Loucy (cell line): ENCODE measurements at regions not wholly inside any gene's neighbourhood (a gene's known extent, or its start where the extent isn't known, plus 50 kb on each side); places are given as distances from the start of the nearest gene placed in this dataset.

Source experiments
- H2AFZ ChIP-seq: fragments of 200-600 bp; sonication (generic); 2 replicates; pipeline ENCODE4 v1.6.0; 2016; ENCODE audit warnings: antibody characterized with exemption, mild to moderate bottlenecking, low read length, moderate library complexity
- H3F3A ChIP-seq: fragments of 200-600 bp; 2 replicates; pipeline ENCODE4 v1.6.0; 2016; ENCODE audit warnings: antibody characterized with exemption, low read depth, mild to moderate bottlenecking
- H3K27me3 ChIP-seq: fragments of 200-600 bp; sonication (generic); 2 replicates; pipeline ENCODE4 v1.6.1; 2014; ENCODE audit warnings: low read length, mild to moderate bottlenecking; ENCODE audit not compliant: insufficient read depth, poor library complexity, severe bottlenecking
- H3K36me3 ChIP-seq: fragments of 200-600 bp; sonication (generic); 2 replicates; pipeline ENCODE4 v1.6.1; 2016; ENCODE audit warnings: low read length; ENCODE audit not compliant: insufficient read depth
- H3K4me1 ChIP-seq: fragments of 200-600 bp; sonication (generic); 2 replicates; pipeline ENCODE4 v1.5.1; 2014; ENCODE audit warnings: low read length, mild to moderate bottlenecking; ENCODE audit not compliant: insufficient read depth, poor library complexity, severe bottlenecking
- H3K4me2 ChIP-seq: fragments of 200-600 bp; sonication (generic); 2 replicates; pipeline ENCODE4 v1.6.0; 2014; ENCODE audit warnings: antibody characterized with exemption, low read length, low read depth, mild to moderate bottlenecking; ENCODE audit not compliant: poor library complexity, severe bottlenecking
- H3K4me3 ChIP-seq: fragments of 200-600 bp; sonication (generic); 2 replicates; pipeline ENCODE4 v1.5.1; 2014; ENCODE audit warnings: low read length, mild to moderate bottlenecking, mixed read lengths; ENCODE audit not compliant: poor library complexity, severe bottlenecking
- H3K79me2 ChIP-seq: fragments of 200-600 bp; sonication (generic); 2 replicates; pipeline ENCODE4 v1.6.1; 2014; ENCODE audit warnings: low read length; ENCODE audit not compliant: insufficient read depth
- H3K9ac ChIP-seq: fragments of 200-600 bp; sonication (generic); 2 replicates; pipeline ENCODE4 v1.6.0; 2014; ENCODE audit warnings: mild to moderate bottlenecking, low read depth, low read length, moderate library complexity; ENCODE audit not compliant: poor library complexity, severe bottlenecking
- H3K9me2 ChIP-seq: fragments of 200-600 bp; sonication (generic); replicated peaks from 2 replicates; pipeline ENCODE4 v1.6.1; 2016; ENCODE audit warnings: low read depth, low read length, mixed read lengths
- H3K9me3 ChIP-seq: fragments of 200-600 bp; sonication (generic); 2 replicates; pipeline ENCODE4 v1.6.1; 2014; ENCODE audit warnings: mild to moderate bottlenecking, antibody characterized with exemption, low read length, low read depth; ENCODE audit not compliant: insufficient read depth
- H4K20me1 ChIP-seq: fragments of 200-600 bp; sonication (generic); 2 replicates; pipeline ENCODE4 v1.6.0; 2014; ENCODE audit warnings: antibody characterized with exemption, low read length, mild to moderate bottlenecking; ENCODE audit not compliant: insufficient read depth, poor library complexity, severe bottlenecking
- EZH2phosphoT487 ChIP-seq: fragments of 200-600 bp; IDR thresholded peaks from 2 replicates; pipeline ENCODE4 v1.6.1; 2018; ENCODE audit warnings: antibody characterized with exemption, mild to moderate bottlenecking, moderate library complexity, borderline replicate concordance
- TF ChIP-seq, protein P1 (sequence below): fragments of 200-600 bp; sonication (generic); conservative IDR thresholded peaks from 2 replicates; pipeline ENCODE4 v1.5.1; 2014; ENCODE audit warnings: mild to moderate bottlenecking, antibody characterized with exemption, low read length

GRCh38 chr15:61404567-61404966, 175.5 kb upstream of the RORA start:
- H3K9me2 ChIP-seq, result no peaks in the 10 kb centered on the region
- no peaks in the 10 kb centered on the region for H3F3A ChIP-seq
- H3K4me1 ChIP-seq, result no peaks in the 10 kb centered on the region
- H3K36me3 ChIP-seq, result no peaks in the 10 kb centered on the region
- H3K4me2 ChIP-seq, result no peak overlapping the region
- H4K20me1 ChIP-seq, result no peaks in the 10 kb centered on the region
- H2AFZ ChIP-seq, result no peak overlapping the region
- no peak overlapping the region for H3K4me3 ChIP-seq
- no peaks in the 10 kb centered on the region for H3K79me2 ChIP-seq
- H3K9me3 ChIP-seq, result no peaks in the 10 kb centered on the region
- TF ChIP-seq, protein P1, sequence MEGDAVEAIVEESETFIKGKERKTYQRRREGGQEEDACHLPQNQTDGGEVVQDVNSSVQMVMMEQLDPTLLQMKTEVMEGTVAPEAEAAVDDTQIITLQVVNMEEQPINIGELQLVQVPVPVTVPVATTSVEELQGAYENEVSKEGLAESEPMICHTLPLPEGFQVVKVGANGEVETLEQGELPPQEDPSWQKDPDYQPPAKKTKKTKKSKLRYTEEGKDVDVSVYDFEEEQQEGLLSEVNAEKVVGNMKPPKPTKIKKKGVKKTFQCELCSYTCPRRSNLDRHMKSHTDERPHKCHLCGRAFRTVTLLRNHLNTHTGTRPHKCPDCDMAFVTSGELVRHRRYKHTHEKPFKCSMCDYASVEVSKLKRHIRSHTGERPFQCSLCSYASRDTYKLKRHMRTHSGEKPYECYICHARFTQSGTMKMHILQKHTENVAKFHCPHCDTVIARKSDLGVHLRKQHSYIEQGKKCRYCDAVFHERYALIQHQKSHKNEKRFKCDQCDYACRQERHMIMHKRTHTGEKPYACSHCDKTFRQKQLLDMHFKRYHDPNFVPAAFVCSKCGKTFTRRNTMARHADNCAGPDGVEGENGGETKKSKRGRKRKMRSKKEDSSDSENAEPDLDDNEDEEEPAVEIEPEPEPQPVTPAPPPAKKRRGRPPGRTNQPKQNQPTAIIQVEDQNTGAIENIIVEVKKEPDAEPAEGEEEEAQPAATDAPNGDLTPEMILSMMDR, result no peak
- TF ChIP-seq EZH2phosphoT487, result no peak
- H3K9ac ChIP-seq, result no peak overlapping the region
- no peaks in the 10 kb centered on the region for H3K27me3 ChIP-seq

DNA sequence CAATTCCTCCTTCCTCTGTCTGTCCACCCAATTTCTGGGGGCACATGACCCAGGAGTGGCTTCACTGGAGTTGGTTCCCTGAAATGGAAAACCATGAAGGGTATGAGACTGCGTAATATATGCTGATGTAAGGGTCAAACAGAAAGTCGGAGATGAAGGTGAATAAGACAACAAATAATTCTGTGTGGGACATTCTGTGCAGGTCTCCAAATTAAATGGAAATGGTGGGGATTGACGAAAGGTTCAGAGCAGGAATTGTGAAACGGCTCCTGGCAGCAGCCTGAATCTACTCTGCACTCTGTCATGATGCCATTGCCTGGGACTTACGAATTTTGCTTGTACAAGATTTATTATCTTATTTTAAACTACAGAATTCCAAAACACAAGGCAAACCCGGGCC, 174.8 kb upstream of the RORA start:
- Histone ChIP-seq H3F3A (no peaks in the 10 kb centered on the region), H4K20me1 (no peaks in the 10 kb centered on the region), H3K27me3 (no peaks in the 10 kb centered on the region), H3K9me3 (no peaks in the 10 kb centered on the region), H3K4me2 (no peak overlapping the region), H3K36me3 (no peaks in the 10 kb centered on the region), H3K9ac (no peak overlapping the region), H3K79me2 (no peaks in the 10 kb centered on the region), H2AFZ (no peak overlapping the region), H3K4me3 (no peak overlapping the region), H3K4me1 (no peaks in the 10 kb centered on the region), H3K9me2 (no peaks in the 10 kb centered on the region)
- no peak for TF ChIP-seq EZH2phosphoT487
- TF ChIP-seq, protein P1, result no peak

DNA sequence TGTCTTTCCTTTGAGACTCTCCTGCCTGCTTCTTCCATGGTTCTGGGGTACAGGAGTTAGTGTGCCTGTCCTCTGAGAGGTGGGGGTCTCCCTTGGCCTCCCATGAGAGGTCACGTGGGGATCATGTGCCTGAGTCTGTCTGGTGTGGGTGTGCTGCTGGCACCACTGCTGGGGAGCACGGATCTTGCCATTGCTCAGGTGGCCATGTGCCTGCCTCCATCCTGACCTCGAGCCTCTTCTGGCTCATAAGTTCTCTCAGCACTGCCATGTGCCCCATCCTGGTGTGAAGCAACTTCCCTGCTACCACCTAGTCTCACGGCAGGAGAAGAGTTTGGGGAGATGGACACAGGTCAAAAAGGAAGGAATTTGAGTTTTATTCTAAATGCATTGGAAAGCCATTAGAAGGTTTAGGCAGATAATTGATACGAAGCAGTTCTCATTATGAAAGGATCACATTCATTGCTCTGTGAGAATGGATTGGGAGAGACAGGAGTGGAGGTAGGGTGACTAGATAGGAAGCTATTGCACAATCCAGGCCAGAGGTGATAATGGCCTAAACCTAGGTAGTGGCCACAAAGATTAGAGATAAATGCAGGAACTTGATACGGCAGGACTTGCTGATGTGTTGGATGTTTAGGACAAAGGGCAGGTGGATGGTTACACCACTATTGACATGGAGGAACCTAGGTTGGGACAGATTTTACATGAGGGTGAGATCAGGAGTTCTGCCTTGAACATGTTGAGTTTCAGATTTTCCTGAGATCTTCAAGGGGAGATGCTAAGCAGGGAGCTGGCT, 173.0 kb upstream of the RORA start:
- Histone ChIP-seq H2AFZ (no peak overlapping the region), H3K9me3 (no peaks in the 10 kb centered on the region), H3K4me1 (no peaks in the 10 kb centered on the region), H3K36me3 (no peaks in the 10 kb centered on the region), H3K27me3 (no peaks in the 10 kb centered on the region), H3K4me2 (no peak overlapping the region), H3K79me2 (no peaks in the 10 kb centered on the region), H4K20me1 (no peaks in the 10 kb centered on the region), H3K9ac (no peak overlapping the region), H3K9me2 (no peaks in the 10 kb centered on the region), H3F3A (no peaks in the 10 kb centered on the region), H3K4me3 (no peak overlapping the region)
- TF ChIP-seq EZH2phosphoT487, result no peak
- TF ChIP-seq, protein P1, result no peak
